ENCODE measurements at regions not wholly inside any gene's neighbourhood (a gene's known extent, or its start where the extent isn't known, plus 50 kb on each side); places are given as distances from the start of the nearest gene placed in this dataset.
"Not testable (repeated sequence)": the region's sequence is repeated elsewhere in the genome, so short reads cannot be mapped to it uniquely, and the experiment has no call there.

DNA sequence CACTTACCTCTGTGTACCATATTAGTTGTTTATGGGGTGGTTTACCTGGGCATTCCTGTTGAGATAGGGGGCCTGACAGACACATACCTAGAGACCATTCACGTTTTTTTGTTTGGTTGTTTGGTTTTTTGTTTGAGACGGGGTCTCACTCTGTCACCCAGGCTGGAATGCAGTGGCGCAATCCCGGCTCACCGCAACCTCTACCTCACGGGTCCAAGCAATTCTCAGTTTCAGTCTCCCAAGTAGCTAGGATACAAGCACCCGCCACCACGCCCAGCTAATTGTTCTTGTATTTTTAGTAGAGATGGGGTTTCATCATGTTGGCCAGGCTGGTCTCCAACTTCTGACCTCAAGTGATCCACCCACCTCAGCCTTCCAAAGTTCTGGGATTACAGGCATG is 314.9 kb upstream of the PPARGC1A start:
- H3K27ac Mint-ChIP-seq, H3K4me1 Mint-ChIP-seq, ATAC-seq, H3K4me3 Mint-ChIP-seq, DNase-seq, H3K27me3 Mint-ChIP-seq, H3K9me3 Mint-ChIP-seq: not testable (repeated sequence)

DNA sequence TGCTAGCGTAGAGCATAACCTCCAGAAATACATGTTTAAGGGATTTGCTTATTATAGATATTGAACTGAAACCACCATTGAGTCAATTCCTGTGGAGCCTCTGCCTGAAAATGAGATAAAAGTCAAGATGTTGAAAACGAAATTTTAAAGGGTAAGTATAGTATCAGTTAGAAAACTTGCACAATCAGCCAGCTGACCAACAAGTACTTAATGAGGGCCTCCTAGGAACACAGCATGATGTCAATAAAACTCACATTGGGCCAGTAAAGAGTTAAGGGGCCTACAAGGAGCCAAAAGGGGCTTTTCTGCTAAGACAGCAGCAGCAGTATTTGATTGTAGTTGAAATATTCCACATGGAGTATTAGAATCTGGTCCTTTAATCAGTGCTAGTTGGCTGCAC is 314.1 kb upstream of the PPARGC1A start:
- no peaks in the 10 kb centered on the region for H3K27me3 Mint-ChIP-seq
- H3K4me3 Mint-ChIP-seq, result no peak overlapping the region
- H3K4me1 Mint-ChIP-seq, result no peaks in the 10 kb centered on the region
- no peak for ATAC-seq
- no peak for DNase-seq
- no peaks in the 10 kb centered on the region for H3K9me3 Mint-ChIP-seq
- no peak overlapping the region for H3K27ac Mint-ChIP-seq

DNA sequence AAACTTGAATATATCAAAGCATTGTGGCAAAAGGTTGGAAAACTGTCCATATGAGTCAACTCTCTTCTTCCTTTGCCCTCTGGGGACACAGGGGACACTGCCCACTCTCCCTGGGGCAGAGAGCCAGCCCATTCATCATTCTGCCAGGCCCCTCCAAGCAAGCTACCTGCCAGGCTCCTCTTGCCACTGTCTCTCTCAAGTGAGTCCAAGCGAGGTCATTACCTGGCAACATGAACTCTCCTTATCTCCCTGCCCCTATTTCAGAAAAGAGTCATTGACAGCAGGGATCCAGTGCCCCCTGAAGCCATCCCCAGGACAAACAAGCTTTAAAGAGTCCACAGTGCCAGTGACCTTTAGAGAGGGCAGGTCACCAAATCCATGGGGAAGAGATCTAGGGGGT is 312.7 kb upstream of the PPARGC1A start:
- no peak for DNase-seq
- ATAC-seq, result no peak
- H3K27ac Mint-ChIP-seq, result no peak overlapping the region
- H3K27me3 Mint-ChIP-seq, result no peaks in the 10 kb centered on the region
- no peak overlapping the region for H3K4me3 Mint-ChIP-seq
- no peaks in the 10 kb centered on the region for H3K9me3 Mint-ChIP-seq
- H3K4me1 Mint-ChIP-seq, result no peaks in the 10 kb centered on the region

DNA sequence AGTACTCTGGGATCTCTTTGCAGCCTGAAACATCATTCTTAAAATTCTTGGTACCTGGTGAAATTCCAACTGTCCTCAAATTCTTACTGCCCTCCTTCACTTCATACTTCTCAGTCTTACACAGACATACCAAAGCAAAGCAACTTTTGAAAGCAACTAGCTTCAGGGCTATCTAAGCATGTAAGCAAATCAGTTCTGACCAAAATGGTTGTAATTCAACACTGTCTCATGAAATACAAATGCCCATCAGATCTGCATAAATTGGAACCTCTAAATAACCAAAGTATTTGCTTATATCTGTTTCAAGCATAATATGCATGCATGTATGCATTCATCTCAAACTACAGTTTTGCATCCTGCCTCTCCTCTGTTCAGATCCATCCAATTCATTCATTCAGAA is 308.1 kb upstream of the PPARGC1A start:
- H3K9me3 Mint-ChIP-seq, result no peaks in the 10 kb centered on the region
- DNase-seq, result no peak
- no peaks in the 10 kb centered on the region for H3K4me1 Mint-ChIP-seq
- H3K27me3 Mint-ChIP-seq, result no peaks in the 10 kb centered on the region
- no peak for ATAC-seq
- no peak overlapping the region for H3K4me3 Mint-ChIP-seq
- H3K27ac Mint-ChIP-seq, result no peak overlapping the region

DNA sequence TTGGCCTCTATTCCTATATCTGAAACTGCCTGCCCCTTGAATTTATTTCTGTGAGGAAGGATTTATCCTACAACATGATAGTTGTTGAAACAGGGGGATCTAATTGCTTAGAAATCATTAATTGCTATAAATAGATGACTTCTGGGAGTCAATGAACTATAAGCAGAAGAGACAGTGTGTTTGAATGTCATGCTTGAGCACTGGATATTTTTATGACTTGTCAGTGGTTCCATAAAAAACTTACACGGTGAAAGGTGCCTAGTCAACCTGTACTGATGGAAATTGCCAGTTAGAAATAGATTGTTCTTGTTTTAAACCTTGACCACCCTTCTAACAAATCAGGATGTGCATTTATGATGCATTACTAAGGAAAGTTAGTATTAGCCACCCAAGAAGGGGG is 306.9 kb upstream of the PPARGC1A start:
- no peaks in the 10 kb centered on the region for H3K27me3 Mint-ChIP-seq
- no peak overlapping the region for H3K4me3 Mint-ChIP-seq
- DNase-seq, result no peak
- H3K9me3 Mint-ChIP-seq, result no peaks in the 10 kb centered on the region
- no peak overlapping the region for H3K27ac Mint-ChIP-seq
- ATAC-seq, result no peak
- H3K4me1 Mint-ChIP-seq, result no peaks in the 10 kb centered on the region

DNA sequence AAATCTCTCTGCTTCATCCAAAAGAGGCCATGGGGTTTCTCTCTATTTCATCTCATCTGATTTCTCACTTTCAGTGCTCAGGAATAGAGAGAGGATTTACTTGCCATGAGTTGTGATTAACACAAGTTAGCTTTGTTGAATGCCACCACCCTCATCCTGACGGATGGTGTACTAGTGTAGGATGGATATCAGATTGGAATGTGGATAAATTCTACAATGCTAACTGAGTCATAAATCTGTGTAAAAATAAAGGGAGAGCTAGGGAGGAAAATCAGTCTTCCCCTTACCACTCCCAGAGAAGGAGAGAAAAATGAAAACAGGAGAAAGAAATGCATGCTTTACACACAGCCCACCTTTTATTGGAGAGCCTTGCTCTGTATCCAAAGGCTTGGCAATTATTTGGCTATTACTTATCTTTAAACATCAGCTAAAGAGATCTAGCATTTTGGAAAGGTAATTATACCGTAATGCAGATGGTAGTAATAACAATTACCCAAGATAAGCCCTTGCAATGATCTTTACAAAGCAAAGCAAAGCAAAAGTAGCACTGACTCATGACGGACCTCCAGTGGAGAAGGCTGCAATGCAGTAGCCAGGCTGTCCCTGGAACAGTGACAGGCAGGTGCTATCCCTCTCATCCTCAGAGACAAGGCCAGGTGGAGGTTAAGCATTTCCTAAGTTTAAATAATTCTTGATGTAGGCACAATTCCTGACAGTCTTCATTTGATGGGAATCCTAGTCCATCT is 306.3 kb upstream of the PPARGC1A start:
- no peaks in the 10 kb centered on the region for H3K4me1 Mint-ChIP-seq
- DNase-seq (no peak), ATAC-seq (no peak)
- H3K4me3 Mint-ChIP-seq, result no peak overlapping the region
- H3K27me3 Mint-ChIP-seq, result no peaks in the 10 kb centered on the region
- no peak overlapping the region for H3K27ac Mint-ChIP-seq
- no peaks in the 10 kb centered on the region for H3K9me3 Mint-ChIP-seq

DNA sequence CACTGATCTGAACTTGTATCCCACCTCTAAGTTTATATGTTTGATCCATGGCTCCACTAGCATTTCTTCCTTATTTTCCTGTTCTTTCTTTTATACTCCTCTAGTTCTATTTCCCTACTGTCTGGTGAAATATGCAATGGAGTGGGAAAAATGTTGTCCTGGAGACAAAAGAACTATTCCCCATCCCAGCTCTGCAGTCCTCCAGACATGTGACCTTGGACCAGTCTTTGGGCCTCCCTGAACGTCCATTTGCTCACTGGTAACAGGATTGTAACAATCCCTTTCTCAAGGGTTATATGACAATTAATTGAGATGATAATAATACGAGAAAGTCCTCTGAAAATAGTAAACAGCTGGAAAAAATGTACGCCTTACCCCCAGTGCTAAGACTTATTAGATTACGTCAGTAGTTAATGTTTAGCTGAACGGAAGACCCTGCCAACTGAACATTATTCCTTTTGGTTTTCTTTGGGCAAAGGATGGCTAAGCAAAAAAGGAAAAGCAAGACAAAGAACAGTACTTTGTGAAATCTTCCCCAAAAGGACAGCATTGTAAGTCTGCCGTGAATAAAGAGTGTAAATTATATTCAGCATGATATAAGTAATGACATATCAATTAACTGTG is 302.3 kb upstream of the PPARGC1A start:
- Mint-ChIP-seq H3K9me3 (peaks cover 0 to 5% of the 10 kb centered on the region in 2 donors), H3K4me1 (no peaks in the 10 kb centered on the region), H3K27ac (no peak overlapping the region), H3K27me3 (no peaks in the 10 kb centered on the region), H3K4me3 (no peak overlapping the region)
- ATAC-seq (no peak), DNase-seq (no peak)

DNA sequence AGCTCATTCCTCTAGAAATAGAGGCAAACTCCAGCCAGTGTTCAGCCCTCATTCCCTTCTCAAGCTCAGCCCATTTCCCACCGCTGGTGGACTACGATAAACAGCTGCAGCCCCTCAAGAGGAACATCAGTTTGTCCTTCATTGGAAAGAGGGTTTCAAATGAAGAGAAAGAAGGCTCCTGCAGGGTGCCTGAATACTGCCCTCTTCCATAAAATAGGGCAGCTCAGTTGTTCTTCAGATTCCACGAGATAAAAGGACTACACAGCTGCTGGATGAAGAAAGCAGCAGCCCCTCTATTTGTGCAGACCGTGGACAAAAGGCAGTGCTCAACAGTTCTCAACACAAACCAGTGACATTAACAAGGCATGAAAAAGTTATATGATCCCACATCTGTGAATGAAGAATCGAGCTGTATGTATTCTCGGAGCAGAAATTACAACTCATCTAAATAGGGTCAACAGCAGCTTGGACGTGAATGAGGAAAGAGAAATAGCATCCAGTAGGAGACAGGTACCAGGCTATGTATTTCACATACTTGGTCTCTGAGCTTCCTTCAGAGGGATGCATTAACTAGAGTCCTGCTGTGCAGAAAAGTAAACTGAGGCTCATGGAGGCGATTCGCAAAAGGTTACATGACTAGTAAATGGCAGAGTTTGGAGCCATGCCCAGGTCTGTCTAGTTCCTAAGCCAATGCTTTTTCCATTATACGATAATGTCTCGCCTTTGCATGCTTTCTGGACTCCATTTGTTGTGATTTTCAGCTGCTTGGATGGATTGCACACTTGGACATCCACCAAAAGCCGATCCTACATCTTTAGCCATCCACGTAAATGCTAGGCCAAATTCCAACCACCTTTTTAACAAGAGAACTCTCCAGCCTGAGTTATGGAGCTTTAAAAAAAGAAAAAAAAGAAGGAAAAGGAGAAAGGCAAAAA is 301.2 kb upstream of the PPARGC1A start:
- Mint-ChIP-seq H3K27ac (no peak overlapping the region), H3K27me3 (no peaks in the 10 kb centered on the region), H3K9me3 (peaks cover 0 to 5% of the 10 kb centered on the region in 2 donors), H3K4me1 (no peaks in the 10 kb centered on the region), H3K4me3 (no peak overlapping the region)
- ATAC-seq, result no peak
- no peak for DNase-seq

DNA sequence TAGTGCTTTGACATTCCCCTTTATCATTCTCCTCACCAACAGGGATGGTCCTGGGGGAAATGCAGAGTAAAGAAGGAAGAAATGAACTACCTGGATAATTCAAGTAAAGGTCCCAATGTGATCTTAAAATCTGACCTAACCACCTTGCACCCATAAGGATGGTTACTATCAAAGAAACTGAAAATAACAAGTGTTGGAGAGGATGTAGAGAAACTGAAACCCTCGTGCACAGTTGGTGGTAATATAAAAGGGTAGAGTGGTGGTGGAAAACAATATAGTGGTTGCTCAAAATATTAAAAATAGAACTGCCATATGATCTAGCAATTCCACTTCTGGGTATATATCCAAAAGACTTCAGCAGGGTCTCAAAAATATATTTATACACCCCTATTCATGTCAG is 298.6 kb upstream of the PPARGC1A start:
- no peaks in the 10 kb centered on the region for H3K27me3 Mint-ChIP-seq
- no peaks in the 10 kb centered on the region for H3K4me1 Mint-ChIP-seq
- no peak overlapping the region for H3K4me3 Mint-ChIP-seq
- H3K9me3 Mint-ChIP-seq, result peaks cover 0 to 5% of the 10 kb centered on the region in 2 donors
- no peak for DNase-seq
- H3K27ac Mint-ChIP-seq, result no peak overlapping the region
- ATAC-seq, result no peak

DNA sequence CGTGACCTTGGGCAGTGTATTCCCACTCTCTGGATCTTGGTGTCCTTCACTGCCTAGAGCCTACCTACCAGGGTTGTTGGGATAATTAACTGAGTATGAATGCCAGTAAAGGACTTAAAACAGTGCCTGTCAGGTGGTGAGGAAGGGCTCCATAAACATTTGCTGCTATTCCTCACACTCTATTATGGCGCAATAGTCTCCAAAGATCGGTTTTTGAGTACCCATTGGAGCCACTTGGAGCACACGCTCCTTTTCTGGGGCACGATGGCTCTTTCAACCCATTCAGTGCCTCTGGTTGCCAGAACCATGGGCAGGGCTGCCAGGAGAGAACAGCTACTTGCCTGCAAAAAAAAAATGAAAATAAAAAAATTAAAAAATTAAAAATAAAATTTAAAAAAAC is 296.6 kb upstream of the PPARGC1A start:
- no peak overlapping the region for H3K27ac Mint-ChIP-seq
- ATAC-seq, result no peak
- H3K27me3 Mint-ChIP-seq, result no peaks in the 10 kb centered on the region
- H3K4me1 Mint-ChIP-seq, result no peaks in the 10 kb centered on the region
- no peak overlapping the region for H3K4me3 Mint-ChIP-seq
- peaks cover 0 to 5% of the 10 kb centered on the region in 2 donors for H3K9me3 Mint-ChIP-seq
- no peak for DNase-seq

DNA sequence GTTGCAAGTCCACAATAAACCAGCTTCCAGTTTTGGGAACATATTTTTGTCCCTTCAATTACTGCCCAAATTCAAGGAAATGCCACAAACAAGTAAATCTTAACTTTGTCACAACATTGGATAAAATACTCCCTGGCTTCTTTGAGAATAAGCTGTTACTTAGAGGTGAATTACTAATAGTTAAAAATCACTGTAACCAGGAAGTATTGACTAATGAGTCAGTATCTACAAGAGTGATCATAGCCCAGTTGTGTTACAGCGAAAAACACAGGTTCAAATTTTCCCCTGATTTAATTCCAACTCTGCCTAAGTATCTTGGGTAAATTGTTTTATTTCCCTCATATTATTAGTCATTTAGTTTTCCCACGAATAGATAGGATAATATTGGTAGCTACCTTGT is 291.2 kb upstream of the PPARGC1A start:
- no peak overlapping the region for H3K4me3 Mint-ChIP-seq
- DNase-seq (no peak), ATAC-seq (no peak)
- H3K27me3 Mint-ChIP-seq, result no peaks in the 10 kb centered on the region
- H3K9me3 Mint-ChIP-seq, result peaks cover 6% of the 10 kb centered on the region in 2 donors
- H3K4me1 Mint-ChIP-seq, result no peaks in the 10 kb centered on the region
- no peak overlapping the region for H3K27ac Mint-ChIP-seq

DNA sequence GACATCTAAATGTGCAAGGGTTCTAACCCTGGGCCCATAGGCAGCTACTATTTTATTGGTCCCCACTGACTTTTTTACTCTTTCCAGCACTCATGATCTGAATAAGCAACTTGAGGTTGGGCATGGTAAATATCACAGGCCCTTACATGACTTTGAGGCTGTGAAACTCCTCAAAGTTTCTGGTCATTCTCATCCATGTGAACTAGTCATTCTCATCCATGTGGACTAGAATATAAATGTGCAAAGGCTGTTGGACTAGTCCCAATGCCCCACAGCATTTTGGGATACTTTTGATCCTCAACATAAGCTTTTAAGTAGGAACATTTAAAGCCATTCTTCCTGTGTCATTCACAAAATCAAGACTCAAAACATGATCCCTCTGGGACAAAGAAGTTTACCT is 290.7 kb upstream of the PPARGC1A start:
- ATAC-seq (no peak), DNase-seq (no peak)
- Mint-ChIP-seq H3K4me1 (no peaks in the 10 kb centered on the region), H3K27me3 (no peaks in the 10 kb centered on the region), H3K4me3 (no peak overlapping the region), H3K27ac (no peak overlapping the region), H3K9me3 (peaks cover 6 to 10% of the 10 kb centered on the region in 2 donors)

DNA sequence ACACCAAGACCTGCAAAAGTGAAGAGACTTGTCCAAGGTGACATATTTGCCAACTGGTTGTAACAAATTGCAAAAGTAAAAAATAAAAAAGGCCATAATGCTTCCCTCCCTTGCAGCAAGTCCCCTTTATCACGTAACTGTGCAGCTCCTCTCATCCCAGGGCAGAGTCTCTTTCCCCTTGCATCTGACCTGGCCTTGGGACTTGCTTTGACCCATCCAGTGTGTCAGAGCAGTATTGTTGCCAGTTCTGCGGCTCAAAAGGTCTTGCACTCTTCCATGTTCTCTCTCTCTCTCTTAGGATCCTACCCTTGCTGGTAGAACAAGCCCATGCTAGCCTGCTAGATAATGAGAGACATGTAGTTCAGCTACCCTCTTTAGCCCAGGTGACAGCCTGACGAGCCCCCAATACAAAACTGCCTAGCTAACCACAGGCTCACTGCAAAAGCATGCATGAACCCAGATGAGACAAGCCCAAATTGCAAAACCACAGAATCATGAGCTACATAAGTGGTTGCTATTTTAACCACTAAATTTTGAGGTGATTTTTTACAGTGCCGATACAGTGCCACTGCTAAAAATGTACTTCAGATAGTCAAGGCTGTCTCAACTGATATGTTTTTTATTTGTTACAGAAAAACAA is 289.5 kb upstream of the PPARGC1A start:
- no peak for ATAC-seq
- no peaks in the 10 kb centered on the region for H3K4me1 Mint-ChIP-seq
- no peaks in the 10 kb centered on the region for H3K27me3 Mint-ChIP-seq

DNA sequence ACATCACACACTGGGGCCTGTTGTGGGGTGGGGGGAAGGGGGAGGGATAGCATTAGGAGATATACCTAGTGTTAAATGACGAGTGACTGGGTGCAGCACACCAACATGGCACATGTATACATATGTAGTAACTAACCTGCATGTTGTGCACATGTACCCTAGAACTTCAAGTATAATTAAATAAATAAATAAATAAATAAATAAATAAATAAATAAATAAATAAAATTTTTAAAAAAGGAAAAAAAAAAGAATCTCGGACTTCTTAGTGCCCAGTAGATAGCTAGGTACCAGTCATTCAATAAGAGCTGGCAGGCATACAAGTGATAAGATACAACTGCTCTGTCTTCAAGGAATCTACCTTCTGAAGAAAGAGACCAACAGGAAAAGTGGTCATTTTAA is 287.6 kb upstream of the PPARGC1A start:
- H3K4me1 Mint-ChIP-seq, ATAC-seq, H3K4me3 Mint-ChIP-seq, H3K27me3 Mint-ChIP-seq, H3K27ac Mint-ChIP-seq, DNase-seq: not testable (repeated sequence)
- peaks cover 6 to 17% of the 10 kb centered on the region in 2 donors for H3K9me3 Mint-ChIP-seq

More for the DNA sequence above, 289.5 kb upstream of the PPARGC1A start:
- Mint-ChIP-seq H3K27ac (no peak overlapping the region), H3K4me3 (no peak overlapping the region), H3K9me3 (peaks cover 6 to 16% of the 10 kb centered on the region in 2 donors)
- no peak for DNase-seq

DNA sequence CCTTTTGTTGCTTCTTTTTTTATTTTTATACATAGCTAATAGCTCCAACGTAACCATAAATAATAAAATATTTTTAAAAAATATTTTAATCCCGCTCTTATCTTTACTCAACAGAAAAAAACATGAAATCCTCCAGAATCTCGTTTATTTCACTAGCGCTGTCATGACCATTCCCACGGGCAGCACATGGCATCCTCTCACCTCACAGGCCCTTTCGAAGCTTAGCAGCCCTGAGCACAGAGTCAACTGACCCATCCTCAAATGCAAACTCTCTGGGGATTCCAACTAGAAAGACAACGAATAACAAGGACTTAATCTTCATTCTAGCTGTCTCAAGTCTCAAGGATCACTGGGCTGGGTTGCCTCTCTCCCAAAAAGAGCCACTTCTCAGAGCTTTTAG is 285.9 kb upstream of the PPARGC1A start:
- peaks cover 6 to 17% of the 10 kb centered on the region in 2 donors for H3K9me3 Mint-ChIP-seq
- ATAC-seq (no peak), DNase-seq (no peak)
- no peaks in the 10 kb centered on the region for H3K27me3 Mint-ChIP-seq
- no peaks in the 10 kb centered on the region for H3K4me1 Mint-ChIP-seq
- H3K27ac Mint-ChIP-seq, result no peak overlapping the region
- H3K4me3 Mint-ChIP-seq, result no peak overlapping the region

Measured in stimulated activated naive CD8-positive, alpha-beta T cell treated with anti-CD3 and anti-CD28 coated beads, Interleukin-15, amount 100 ng/mL, for 72 hours (primary cell).